ENCODE measurements at regions not wholly inside any gene's neighbourhood (a gene's known extent, or its start where the extent isn't known, plus 50 kb on each side); places are given as distances from the start of the nearest gene placed in this dataset.

- no peak for DNase-seq (ENCODE audit: low spot score)
Measured at GRCh38 chr2:64317707-64318475, 136.1 kb upstream of the LGALSL start.

- no peak for DNase-seq (ENCODE audit: low spot score)
Measured at GRCh38 chr2:64318476-64318748, 135.6 kb upstream of the LGALSL start.

DNA sequence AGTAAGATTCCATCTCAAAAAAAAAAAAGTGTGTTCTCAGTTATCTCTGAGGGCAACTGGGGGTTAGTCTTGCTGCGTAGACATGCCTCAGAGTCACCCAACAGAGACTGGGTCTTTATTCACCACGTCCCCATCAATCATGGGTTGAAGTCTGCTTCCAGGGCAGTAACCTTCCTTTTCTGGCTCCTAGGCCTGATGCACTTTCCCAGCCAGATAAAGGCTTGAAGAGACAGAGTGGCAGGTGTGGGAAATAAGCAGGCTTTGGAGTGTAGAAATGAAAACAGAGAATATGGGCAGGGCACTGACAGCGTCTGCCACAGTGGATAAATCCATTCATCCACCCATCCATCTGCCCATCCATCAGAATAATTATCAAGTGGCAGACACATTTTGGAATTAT, 134.1 kb upstream of the LGALSL start:
- no peak for DNase-seq (ENCODE audit: low spot score)

DNA sequence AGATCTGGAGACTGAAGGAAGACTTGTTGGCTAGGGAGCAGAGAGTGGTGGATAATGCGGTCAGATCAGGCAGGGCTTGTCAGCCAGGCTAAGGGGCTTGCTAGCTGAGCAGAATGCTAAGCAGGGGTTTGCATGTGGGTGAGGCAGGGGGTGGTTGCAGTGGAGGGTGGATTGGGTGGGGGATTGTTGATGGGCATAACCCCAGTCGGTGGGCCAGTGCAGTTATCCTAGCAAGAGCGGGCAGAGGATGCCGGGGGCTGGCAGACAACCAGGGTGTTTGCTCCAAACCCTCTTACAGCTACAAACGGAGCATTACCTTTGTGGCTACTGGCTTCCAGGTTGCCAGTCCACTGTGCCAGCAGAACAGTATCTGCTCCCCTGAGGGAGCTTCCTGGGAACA, 131.5 kb upstream of the LGALSL start:
- DNase-seq (ENCODE audit: low spot score) = no peak

DNA sequence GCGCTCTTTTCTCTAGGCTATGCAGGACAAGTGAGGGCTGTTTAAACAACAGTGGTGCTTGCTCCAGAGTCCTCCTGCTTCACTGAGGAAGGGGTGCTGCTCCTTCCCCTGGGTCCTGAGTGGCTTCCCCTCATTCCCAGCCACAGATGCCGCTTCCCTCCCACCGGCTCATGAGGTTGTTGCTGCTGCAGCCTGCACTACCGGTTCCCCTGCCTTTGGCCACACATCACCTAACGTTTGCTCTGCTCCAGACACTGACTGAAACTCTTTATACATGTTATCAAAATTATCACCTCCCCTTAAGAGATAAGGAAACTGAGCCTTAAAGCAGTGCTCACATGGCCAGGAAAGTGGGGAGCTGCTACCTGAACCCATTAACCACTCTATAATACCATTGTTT, 130.8 kb upstream of the LGALSL start:
- DNase-seq (ENCODE audit: low spot score) = no peak

- no peak for DNase-seq (ENCODE audit: low spot score)
Measured at GRCh38 chr2:64324746-64325410, 129.1 kb upstream of the LGALSL start.

GRCh38 chr2:64325477-64325851, 128.5 kb upstream of the LGALSL start:
- peak; percentile 62 for DNase-seq (ENCODE audit: low spot score)

- DNase-seq (ENCODE audit: low spot score) = peak; percentile 86
Measured at GRCh38 chr2:64325852-64326577, 127.9 kb upstream of the LGALSL start.

GRCh38 chr2:64326578-64327050, 127.3 kb upstream of the LGALSL start:
- DNase-seq (ENCODE audit: low spot score) = no peak

DNA sequence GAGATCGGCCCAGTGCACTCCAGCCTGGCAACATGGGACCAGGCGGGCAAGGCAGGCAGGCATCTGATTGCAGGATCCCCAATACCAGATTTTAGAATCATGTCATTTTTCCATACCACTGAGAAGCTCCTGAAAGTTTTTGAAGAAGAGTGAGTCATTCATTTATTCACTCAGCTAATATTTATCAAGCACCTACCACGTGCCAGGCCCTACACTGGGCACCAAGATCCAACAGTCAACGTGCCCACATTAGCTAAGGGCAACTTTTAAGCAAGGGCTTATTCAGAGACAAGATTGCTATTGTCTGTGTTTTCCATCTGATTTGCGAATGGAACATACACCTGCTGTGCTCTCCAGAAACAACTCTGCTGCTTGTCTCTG, 126.8 kb upstream of the LGALSL start:
- no peak for DNase-seq (ENCODE audit: low spot score)

- DNase-seq (ENCODE audit: low spot score) = peak; percentile 56
Measured at GRCh38 chr2:64327510-64328414, 126.2 kb upstream of the LGALSL start.

- DNase-seq (ENCODE audit: low spot score) = no peak
Measured at GRCh38 chr2:64328415-64328722, 125.6 kb upstream of the LGALSL start.

GRCh38 chr2:64328756-64329155, 125.2 kb upstream of the LGALSL start:
- no peak for DNase-seq (ENCODE audit: low spot score)

GRCh38 chr2:64329848-64330247, 124.1 kb upstream of the LGALSL start:
- DNase-seq (ENCODE audit: low spot score) = no peak

- peak; percentile 83 for DNase-seq (ENCODE audit: low spot score)
Measured at GRCh38 chr2:64330281-64331113, 123.5 kb upstream of the LGALSL start.

DNA sequence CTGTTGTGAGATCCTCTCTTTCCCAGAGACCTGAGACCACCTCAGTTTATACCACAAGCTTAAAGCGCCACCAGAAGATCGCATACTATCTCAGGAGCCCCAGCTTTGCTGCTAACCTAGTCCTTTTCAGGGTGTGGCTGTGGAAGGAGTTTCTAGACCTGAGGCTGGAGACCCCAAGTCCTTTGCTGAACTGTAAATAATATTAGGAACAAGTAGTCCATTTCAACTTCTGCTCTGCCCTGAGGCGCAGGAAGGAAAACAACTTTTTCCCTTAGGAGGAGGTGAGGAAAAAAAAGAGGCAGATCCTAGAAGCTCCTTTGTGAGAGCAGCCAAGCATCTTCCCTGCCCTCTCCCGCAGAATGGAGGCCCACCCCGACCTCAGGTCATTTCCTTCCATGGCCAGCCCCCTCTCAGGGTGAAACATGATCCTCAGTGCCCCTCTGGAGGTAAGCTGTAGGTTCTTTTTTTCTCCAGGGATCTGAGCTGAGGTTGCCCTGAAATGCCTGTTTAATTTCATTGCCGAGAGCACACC, 122.8 kb upstream of the LGALSL start:
- no peak for DNase-seq (ENCODE audit: low spot score)

- DNase-seq (ENCODE audit: low spot score) = no peak
Measured at GRCh38 chr2:64331849-64332699, 121.9 kb upstream of the LGALSL start.

GRCh38 chr2:64336171-64336570, 117.8 kb upstream of the LGALSL start:
- DNase-seq (ENCODE audit: low spot score) = no peak

GRCh38 chr2:64337314-64337713, 116.6 kb upstream of the LGALSL start:
- DNase-seq (ENCODE audit: low spot score) = no peak

GRCh38 chr2:64338108-64338507, 115.9 kb upstream of the LGALSL start:
- no peak for DNase-seq (ENCODE audit: low spot score)

Data from CD4-positive, alpha-beta T cell treated with Interleukin-2 at 100 ng/mL for 4 hours (primary cell).